Ovary (tissue), 3 donors: ENCODE measurements at regions not wholly inside any gene's neighbourhood (a gene's known extent, or its start where the extent isn't known, plus 50 kb on each side); places are given as distances from the start of the nearest gene placed in this dataset.

ENCODE experiments used
- CTCF ChIP-seq, 3 donors: fragments of 450-650 bp in 2 of 3; fragments of 200-600 bp in 1 of 3; IDR thresholded peaks; one replicate each; pipeline versions ENCODE4 v1.5.1 to v1.8.0; 2016 to 2022; ENCODE audit warnings: antibody characterized with exemption in 3 of 3, mild to moderate bottlenecking in 1 of 3
- EP300 ChIP-seq: sonication (generic); formaldehyde crosslinking; IDR thresholded peaks from one replicate; pipeline ENCODE4 v1.6.1; 2017; ENCODE audit warnings: antibody characterized with exemption
- POLR2A ChIP-seq: fragments of 450-650 bp; IDR thresholded peaks from one replicate; pipeline ENCODE4 v1.6.1; 2017; ENCODE audit warnings: antibody characterized with exemption, mild to moderate bottlenecking, moderate library complexity
- donor health status: DM: no; HTN: no; CAD: no.

DNA sequence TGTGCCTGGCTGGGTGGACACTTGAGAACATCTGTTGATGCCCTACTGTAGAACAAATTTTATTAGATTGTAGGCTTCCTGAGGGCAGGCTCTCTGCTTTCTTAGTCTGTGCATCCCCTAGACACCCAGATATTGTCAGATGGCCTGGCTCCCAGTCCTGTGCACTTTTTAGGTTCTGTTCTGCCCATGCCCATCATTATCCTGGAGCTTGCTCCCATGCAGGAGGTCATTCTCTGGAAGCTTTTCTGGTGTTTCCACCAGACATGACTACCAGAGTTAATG, 213.3 kb downstream of the MYCN start:
- no peak for TF ChIP-seq EP300
- TF ChIP-seq CTCF (IDR thresholded peaks at IDR 0.05), result no peak
- TF ChIP-seq POLR2A, result no peak
